ENCODE measurements at regions not wholly inside any gene's neighbourhood (a gene's known extent, or its start where the extent isn't known, plus 50 kb on each side); places are given as distances from the start of the nearest gene placed in this dataset.
"Not testable (repeated sequence)": the region's sequence is repeated elsewhere in the genome, so short reads cannot be mapped to it uniquely, and the experiment has no call there.

GRCh38 chr10:34045571-34046190, 711.2 kb upstream of the NRP1 start:
- DNase-seq (no peak), ATAC-seq (ENCODE audit: insufficient read depth, low read depth) (no peak)
- Histone ChIP-seq H4K20me1 (ENCODE audit: insufficient read depth, low read length) (no peaks in the 10 kb centered on the region), H3K4me1 (ENCODE audit: insufficient read depth, low read length) (no peaks in the 10 kb centered on the region), H3K79me2 (ENCODE audit: insufficient read depth, low read length) (no peaks in the 10 kb centered on the region), H3K4me2 (ENCODE audit: insufficient read depth, low read length) (no peak overlapping the region), H3K36me3 (ENCODE audit: insufficient read depth, low read length) (no peaks in the 10 kb centered on the region), H2AFZ (ENCODE audit: low read depth, low read length) (no peak overlapping the region), H3K27ac (ENCODE audit: low read length) (no peak overlapping the region), H3K9ac (ENCODE audit: low read depth, low read length) (no peak overlapping the region), H3K27me3 (ENCODE audit: insufficient read depth, low read length, poor library complexity) (no peaks in the 10 kb centered on the region), H3K4me3 (ENCODE audit: low read depth in 1 of 2, low read length in 2 of 2) (no peak overlapping the region), H3K9me3 (ENCODE audit: insufficient read depth, low read length, severe bottlenecking) (no peaks in the 10 kb centered on the region)
- no peak for TF ChIP-seq EZH2 (IDR thresholded peaks at IDR 0.05; ENCODE audit: borderline replicate concordance, low read depth, low read length, severe bottlenecking)

GRCh38 chr10:34041871-34042270, 707.4 kb upstream of the NRP1 start:
- no peaks in the 10 kb centered on the region for H3K4me1 ChIP-seq (ENCODE audit: insufficient read depth, low read length)
- H3K4me2 ChIP-seq (ENCODE audit: insufficient read depth, low read length), result no peak overlapping the region
- no peaks in the 10 kb centered on the region for H3K27me3 ChIP-seq (ENCODE audit: insufficient read depth, low read length, poor library complexity)
- DNase-seq (no peak), ATAC-seq (ENCODE audit: insufficient read depth, low read depth) (no peak)
- no peaks in the 10 kb centered on the region for H3K9me3 ChIP-seq (ENCODE audit: insufficient read depth, low read length, severe bottlenecking)
- H3K79me2 ChIP-seq (ENCODE audit: insufficient read depth, low read length), result no peaks in the 10 kb centered on the region
- H2AFZ ChIP-seq (ENCODE audit: low read depth, low read length), result no peak overlapping the region
- H3K9ac ChIP-seq (ENCODE audit: low read depth, low read length), result no peak overlapping the region
- H3K36me3 ChIP-seq (ENCODE audit: insufficient read depth, low read length), result no peaks in the 10 kb centered on the region
- H3K4me3 ChIP-seq (ENCODE audit: low read depth in 1 of 2, low read length in 2 of 2), result no peak overlapping the region
- TF ChIP-seq EZH2 (IDR thresholded peaks at IDR 0.05; ENCODE audit: borderline replicate concordance, low read depth, low read length, severe bottlenecking) (no peak), CTCF (IDR thresholded peaks at IDR 0.05; ENCODE audit: borderline replicate concordance, extremely low read depth, low read length, poor library complexity, severe bottlenecking) (no peak)
- H3K27ac ChIP-seq (ENCODE audit: low read length), result no peak overlapping the region
- no peaks in the 10 kb centered on the region for H4K20me1 ChIP-seq (ENCODE audit: insufficient read depth, low read length)

- no peak for DNase-seq
- no peaks in the 10 kb centered on the region for H3K4me1 ChIP-seq (ENCODE audit: insufficient read depth, low read length)
- no peak overlapping the region for H2AFZ ChIP-seq (ENCODE audit: low read depth, low read length)
- ATAC-seq (ENCODE audit: insufficient read depth, low read depth), result no peak
- H3K27ac ChIP-seq (ENCODE audit: low read length), result no peak overlapping the region
- H4K20me1 ChIP-seq (ENCODE audit: insufficient read depth, low read length), result no peaks in the 10 kb centered on the region
- no peaks in the 10 kb centered on the region for H3K79me2 ChIP-seq (ENCODE audit: insufficient read depth, low read length)
- H3K27me3 ChIP-seq (ENCODE audit: insufficient read depth, low read length, poor library complexity), result no peaks in the 10 kb centered on the region
- H3K4me3 ChIP-seq (ENCODE audit: low read depth in 1 of 2, low read length in 2 of 2), result no peak overlapping the region
- no peak overlapping the region for H3K4me2 ChIP-seq (ENCODE audit: insufficient read depth, low read length)
- peaks cover 1% of the 10 kb centered on the region for H3K9me3 ChIP-seq (ENCODE audit: insufficient read depth, low read length, severe bottlenecking)
- TF ChIP-seq CTCF (IDR thresholded peaks at IDR 0.05; ENCODE audit: borderline replicate concordance, extremely low read depth, low read length, poor library complexity, severe bottlenecking) (no peak), EZH2 (IDR thresholded peaks at IDR 0.05; ENCODE audit: borderline replicate concordance, low read depth, low read length, severe bottlenecking) (no peak)
- no peak overlapping the region for H3K9ac ChIP-seq (ENCODE audit: low read depth, low read length)
- H3K36me3 ChIP-seq (ENCODE audit: insufficient read depth, low read length), result no peaks in the 10 kb centered on the region
Observed at GRCh38 chr10:34037499-34037898, 703.0 kb upstream of the NRP1 start.

GRCh38 chr10:34035241-34035790, 700.8 kb upstream of the NRP1 start:
- not testable (repeated sequence) for ATAC-seq (ENCODE audit: insufficient read depth, low read depth); H3K79me2 ChIP-seq (ENCODE audit: insufficient read depth, low read length); H3K9ac ChIP-seq (ENCODE audit: low read depth, low read length); H3K4me1 ChIP-seq (ENCODE audit: insufficient read depth, low read length); H3K4me3 ChIP-seq (ENCODE audit: low read depth in 1 of 2, low read length in 2 of 2); H3K4me2 ChIP-seq (ENCODE audit: insufficient read depth, low read length); H2AFZ ChIP-seq (ENCODE audit: low read depth, low read length); H3K27ac ChIP-seq (ENCODE audit: low read length); H3K9me3 ChIP-seq (ENCODE audit: insufficient read depth, low read length, severe bottlenecking); H3K27me3 ChIP-seq (ENCODE audit: insufficient read depth, low read length, poor library complexity); H3K36me3 ChIP-seq (ENCODE audit: insufficient read depth, low read length); DNase-seq; H4K20me1 ChIP-seq (ENCODE audit: insufficient read depth, low read length)
